ENCODE measurements at regions not wholly inside any gene's neighbourhood (a gene's known extent, or its start where the extent isn't known, plus 50 kb on each side); places are given as distances from the start of the nearest gene placed in this dataset.
A peak's percentile ranks its signal among the peaks of the same experiment; 100 is the strongest.

- TF ChIP-seq EZH2 (IDR thresholded peaks at IDR 0.05; ENCODE audit: borderline replicate concordance, low read length) (no peak), CTCF (conservative IDR thresholded peaks at IDR 0.05 in 1 of 2, IDR thresholded peaks at IDR 0.05 in 1 of 2; ENCODE audit: extremely low read depth in 1 of 2, insufficient read depth in 1 of 2, low read depth in 1 of 2, low read length in 2 of 2) (peak; percentile 62 to 69)
Measured at GRCh38 chr7:81447351-81447952, 322.4 kb downstream of the HGF start.
